GM21786 (cell line): ENCODE measurements at regions not wholly inside any gene's neighbourhood (a gene's known extent, or its start where the extent isn't known, plus 50 kb on each side); places are given as distances from the start of the nearest gene placed in this dataset.
A peak's percentile ranks its signal among the peaks of the same experiment; 100 is the strongest.
"Not testable (repeated sequence)": the region's sequence is repeated elsewhere in the genome, so short reads cannot be mapped to it uniquely, and the experiment has no call there.

Experiments used
- ATAC-seq: cut with Tn5 transposase; IDR thresholded peaks from one replicate; pipeline ENCODE4 v1.9.1; 2021; ENCODE audit not compliant: unreplicated experiment

GRCh38 chr3:110436209-110436608 is 635.4 kb upstream of the NECTIN3 start:
- ATAC-seq, result no peak

- not testable (repeated sequence) for ATAC-seq
Measured at GRCh38 chr3:110440066-110440653, 631.5 kb upstream of the NECTIN3 start.

- ATAC-seq, result no peak
Measured at GRCh38 chr3:110454066-110454465, 617.5 kb upstream of the NECTIN3 start.

GRCh38 chr3:110456001-110456400 is 615.6 kb upstream of the NECTIN3 start:
- ATAC-seq, result no peak

GRCh38 chr3:110456438-110457138 is 615.0 kb upstream of the NECTIN3 start:
- ATAC-seq, result no peak

GRCh38 chr3:110457508-110457907 is 614.1 kb upstream of the NECTIN3 start:
- no peak for ATAC-seq

GRCh38 chr3:110459021-110459420 is 612.6 kb upstream of the NECTIN3 start:
- ATAC-seq, result no peak

GRCh38 chr3:110470310-110470709 is 601.3 kb upstream of the NECTIN3 start:
- ATAC-seq, result no peak

GRCh38 chr3:110473405-110473804 is 598.2 kb upstream of the NECTIN3 start:
- no peak for ATAC-seq

- no peak for ATAC-seq
Measured at GRCh38 chr3:110474397-110474796, 597.2 kb upstream of the NECTIN3 start.

GRCh38 chr3:110478377-110479054 is 593.1 kb upstream of the NECTIN3 start:
- ATAC-seq, result no peak

- no peak for ATAC-seq
Measured at GRCh38 chr3:110479731-110480130, 591.9 kb upstream of the NECTIN3 start.

- no peak for ATAC-seq
Measured at GRCh38 chr3:110485389-110485788, 586.2 kb upstream of the NECTIN3 start.

GRCh38 chr3:110487840-110488239 is 583.8 kb upstream of the NECTIN3 start:
- no peak for ATAC-seq

GRCh38 chr3:110491413-110491812 is 580.2 kb upstream of the NECTIN3 start:
- ATAC-seq, result no peak

GRCh38 chr3:110492876-110493275 is 578.7 kb upstream of the NECTIN3 start:
- no peak for ATAC-seq

GRCh38 chr3:110493438-110494092 is 578.1 kb upstream of the NECTIN3 start:
- ATAC-seq, result peak; percentile 52

GRCh38 chr3:110494093-110494490 is 577.5 kb upstream of the NECTIN3 start:
- no peak for ATAC-seq

- no peak for ATAC-seq
Measured at GRCh38 chr3:110494728-110495127, 576.9 kb upstream of the NECTIN3 start.

GRCh38 chr3:110495201-110495927 is 576.3 kb upstream of the NECTIN3 start:
- no peak for ATAC-seq

- no peak for ATAC-seq
Measured at GRCh38 chr3:110504401-110504800, 567.2 kb upstream of the NECTIN3 start.
